RWPE1 (cell line): ENCODE measurements at regions not wholly inside any gene's neighbourhood (a gene's known extent, or its start where the extent isn't known, plus 50 kb on each side); places are given as distances from the start of the nearest gene placed in this dataset.
A peak's percentile ranks its signal among the peaks of the same experiment; 100 is the strongest.

Experiments used
- CTCF ChIA-PET: fragments of 350-600 bp; sonication (Branson Sonifier 250); formaldehyde crosslinking; extraction: SDS; loops from one replicate; lab custom pipeline; 2021; lab: Yijun Ruan, JAX
- POLR2A ChIA-PET: fragments of 400-600 bp; formaldehyde crosslinking; extraction: SDS; loops from one replicate; lab custom pipeline; 2020; ENCODE audit warnings: antibody characterized with exemption; ENCODE audit not compliant: low non-redundant PET; lab: Yijun Ruan, JAX
- DNase-seq: peaks from one replicate; pipeline ENCODE4 v3.0.0; 2012; ENCODE audit warnings: low spot score
- H3K27ac ChIP-seq: fragments of 450-650 bp; 2 replicates; pipeline ENCODE4 v1.5.1; 2017
- CTCF ChIP-seq: fragments of 450-650 bp; conservative IDR thresholded peaks from 2 replicates; pipeline ENCODE4 v1.5.1; 2017; ENCODE audit warnings: low read depth, mild to moderate bottlenecking

DNA sequence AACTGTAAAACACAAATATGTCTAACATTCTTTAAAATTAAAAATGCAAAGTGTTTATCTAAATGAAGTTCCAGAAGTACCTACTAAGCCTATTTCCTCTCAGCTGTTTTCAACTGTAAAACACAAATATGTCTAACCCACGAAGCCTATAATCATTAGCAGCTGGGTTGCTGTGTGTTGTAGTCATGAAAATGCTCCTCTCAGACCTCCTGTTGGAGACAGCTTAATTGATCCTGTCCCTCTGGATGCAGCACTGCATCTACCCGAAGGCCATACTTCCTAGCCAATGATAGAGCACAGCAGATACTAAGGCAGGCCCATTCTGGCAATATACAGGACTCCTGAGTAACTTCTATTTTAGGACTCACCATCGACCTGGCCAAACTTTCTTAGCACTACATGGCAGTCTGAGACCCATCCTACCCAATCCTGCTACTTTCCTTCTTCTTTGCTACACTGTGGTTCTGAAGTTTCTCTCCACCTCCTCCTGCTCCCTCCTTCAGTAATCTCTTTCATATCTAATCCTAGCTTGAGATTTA, 92.5 kb upstream of the RBBP8 start:
- no peak for DNase-seq
- POLR2A ChIA-PET = no interaction called here

DNA sequence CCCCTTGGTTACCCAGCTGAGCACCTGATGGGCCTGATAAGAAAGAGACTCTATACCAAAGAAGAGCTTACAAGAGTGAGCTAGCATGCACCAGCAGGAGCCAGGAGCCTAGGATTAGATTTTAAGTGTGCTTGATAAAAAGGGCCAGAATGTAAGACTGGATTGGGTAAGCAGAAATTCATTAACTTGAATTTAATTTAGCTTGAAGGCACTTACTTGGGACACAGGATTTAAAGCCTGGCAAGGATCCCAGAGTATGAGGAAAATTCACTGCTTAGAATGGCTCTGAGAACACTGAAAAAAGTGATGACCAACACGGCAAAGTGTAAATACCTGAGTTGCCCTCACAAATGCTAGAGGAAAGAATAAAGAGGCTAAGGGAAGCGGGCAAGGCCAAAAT, 91.3 kb upstream of the RBBP8 start:
- POLR2A ChIA-PET = no interaction called here
- H3K27ac ChIP-seq = peak overlapping the region; percentile 78
- CTCF ChIA-PET = no interaction called here
- DNase-seq = no peak
- TF ChIP-seq CTCF = no peak

More for the DNA sequence above, 92.5 kb upstream of the RBBP8 start:
- TF ChIP-seq CTCF = no peak
- CTCF ChIA-PET = no interaction called here
- peak overlapping the region; percentile 78 for H3K27ac ChIP-seq

- POLR2A ChIA-PET = no interaction called here
- peak; percentile 89 for DNase-seq
- TF ChIP-seq CTCF = no peak
- H3K27ac ChIP-seq = peak overlapping the region; percentile 84; the same call in 1 of the 2 replicates
- CTCF ChIA-PET = no interaction called here
Measured at GRCh38 chr18:22844190-22844589, 88.9 kb upstream of the RBBP8 start.

- ChIA-PET CTCF (no interaction called here), POLR2A (no interaction called here)
- no peak for TF ChIP-seq CTCF
- no peak for DNase-seq
- H3K27ac ChIP-seq = no peak overlapping the region
Measured at GRCh38 chr18:22844628-22845027, 88.5 kb upstream of the RBBP8 start.

DNA sequence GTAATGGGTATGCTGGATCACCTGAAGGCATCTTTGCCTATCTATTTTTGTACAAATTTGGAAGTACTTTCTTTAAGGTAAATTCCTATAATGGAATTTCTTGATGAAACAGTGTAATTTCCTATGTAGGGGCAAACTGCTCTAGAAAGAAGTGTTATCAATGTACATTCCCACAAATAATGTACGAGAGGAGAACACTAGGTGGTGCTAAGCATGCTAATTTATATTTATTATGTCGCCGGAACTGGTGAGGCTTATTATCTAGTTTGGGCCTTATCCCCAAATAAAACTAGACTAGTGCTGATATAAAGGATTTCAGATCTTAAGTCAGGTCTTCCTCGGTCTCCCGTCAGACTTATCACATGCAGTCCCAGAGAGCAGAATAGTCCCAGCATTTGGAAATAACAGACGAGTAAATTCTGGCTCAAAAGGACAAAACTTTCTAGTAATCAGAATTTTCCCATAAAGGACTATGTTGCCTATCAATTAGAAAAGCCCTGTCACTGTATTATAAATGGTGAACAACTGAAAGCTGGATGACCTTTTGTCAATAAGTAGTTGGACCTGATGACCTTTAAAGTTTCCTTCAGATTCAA, 86.9 kb upstream of the RBBP8 start:
- no peak overlapping the region for H3K27ac ChIP-seq
- ChIA-PET CTCF (interaction anchor here (0.6 to 1.3 kb wide), 2 partner anchors 10 to 11 kb away, joined by 3 to 4 read pairs; no protein-coding TSS in a partner anchor), POLR2A (no interaction called here)
- peak; percentile 64 for TF ChIP-seq CTCF
- no peak for DNase-seq

DNA sequence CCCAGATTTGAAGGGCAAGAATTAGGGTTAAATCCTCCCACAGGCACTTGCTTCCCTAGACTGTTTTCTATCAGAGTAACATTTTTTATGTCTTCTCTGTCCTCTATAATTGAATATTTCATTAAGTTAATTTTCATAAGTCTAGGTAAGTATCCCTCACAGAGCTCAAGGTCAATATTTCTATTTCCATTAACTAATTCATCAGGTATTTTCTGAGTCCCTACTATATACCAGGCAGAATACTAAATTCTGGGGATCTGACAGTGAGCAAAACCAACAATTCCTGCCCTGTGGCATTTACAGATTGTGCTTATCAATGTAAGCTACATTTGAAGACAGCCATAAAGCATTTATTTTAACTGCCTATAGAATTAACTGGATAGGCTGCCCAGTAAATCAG, 86.4 kb upstream of the RBBP8 start:
- ChIA-PET CTCF (interaction anchor here (1.3 kb wide), 1 partner anchor 11 kb away, joined by 4 read pairs; no protein-coding TSS in a partner anchor), POLR2A (no interaction called here)
- DNase-seq = no peak
- H3K27ac ChIP-seq = no peak overlapping the region
- no peak for TF ChIP-seq CTCF
